Adrenal gland (tissue), 5 donors: ENCODE measurements at regions not wholly inside any gene's neighbourhood (a gene's known extent, or its start where the extent isn't known, plus 50 kb on each side); places are given as distances from the start of the nearest gene placed in this dataset.

Experiments
- POLR2A ChIP-seq, 2 donors: fragments of 450-650 bp; IDR thresholded peaks; one replicate each; pipeline ENCODE4 v1.6.1; 2017; ENCODE audit warnings: antibody characterized with exemption in 2 of 2, mild to moderate bottlenecking in 2 of 2, moderate library complexity in 1 of 2
- TF ChIP-seq, protein P1 (sequence below), 6 experiments: fragments of 450-650 bp in 4 of 6; fragments of 200-600 bp in 2 of 6; sonication (generic) in 1 of 6; IDR thresholded peaks; 1 replicate in 5 of 6; 2 replicates in 1 of 6; pipeline versions ENCODE4 v1.5.1 to v1.8.0; 2016 to 2021; ENCODE audit warnings: antibody characterized with exemption in 6 of 6, mild to moderate bottlenecking in 2 of 6, moderate library complexity in 1 of 6
- donor health status: DM: no; HTN: no; CAD: no.

DNA sequence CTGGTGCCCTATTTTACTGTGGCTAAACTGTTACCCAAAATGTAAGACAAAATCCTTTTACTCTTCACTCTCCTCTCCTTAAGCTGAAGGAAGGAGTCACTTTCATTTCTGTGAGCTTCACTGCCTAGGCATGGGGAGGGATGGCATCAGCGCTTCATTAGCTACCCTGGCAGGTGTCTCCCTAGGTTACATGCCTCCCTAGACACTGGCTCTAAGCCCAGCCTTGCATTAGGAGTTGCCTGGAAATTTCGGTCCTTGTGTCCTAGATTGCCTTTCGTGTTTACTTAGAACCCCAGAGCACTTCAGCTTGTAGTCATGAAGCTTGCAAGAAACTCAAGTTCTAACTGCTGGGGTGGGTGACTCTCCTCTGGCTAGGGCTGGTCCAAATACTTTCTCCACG lies 520.5 kb upstream of the STXBP6 start:
- TF ChIP-seq, protein P1, sequence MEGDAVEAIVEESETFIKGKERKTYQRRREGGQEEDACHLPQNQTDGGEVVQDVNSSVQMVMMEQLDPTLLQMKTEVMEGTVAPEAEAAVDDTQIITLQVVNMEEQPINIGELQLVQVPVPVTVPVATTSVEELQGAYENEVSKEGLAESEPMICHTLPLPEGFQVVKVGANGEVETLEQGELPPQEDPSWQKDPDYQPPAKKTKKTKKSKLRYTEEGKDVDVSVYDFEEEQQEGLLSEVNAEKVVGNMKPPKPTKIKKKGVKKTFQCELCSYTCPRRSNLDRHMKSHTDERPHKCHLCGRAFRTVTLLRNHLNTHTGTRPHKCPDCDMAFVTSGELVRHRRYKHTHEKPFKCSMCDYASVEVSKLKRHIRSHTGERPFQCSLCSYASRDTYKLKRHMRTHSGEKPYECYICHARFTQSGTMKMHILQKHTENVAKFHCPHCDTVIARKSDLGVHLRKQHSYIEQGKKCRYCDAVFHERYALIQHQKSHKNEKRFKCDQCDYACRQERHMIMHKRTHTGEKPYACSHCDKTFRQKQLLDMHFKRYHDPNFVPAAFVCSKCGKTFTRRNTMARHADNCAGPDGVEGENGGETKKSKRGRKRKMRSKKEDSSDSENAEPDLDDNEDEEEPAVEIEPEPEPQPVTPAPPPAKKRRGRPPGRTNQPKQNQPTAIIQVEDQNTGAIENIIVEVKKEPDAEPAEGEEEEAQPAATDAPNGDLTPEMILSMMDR (IDR thresholded peaks at IDR 0.05) = no peak
- no peak for TF ChIP-seq POLR2A (IDR thresholded peaks at IDR 0.05)
